DMS53 treated with DMSO at 0.1 percent for 48 hours (cell line): ENCODE measurements at regions not wholly inside any gene's neighbourhood (a gene's known extent, or its start where the extent isn't known, plus 50 kb on each side); places are given as distances from the start of the nearest gene placed in this dataset.
"Not testable (repeated sequence)": the region's sequence is repeated elsewhere in the genome, so short reads cannot be mapped to it uniquely, and the experiment has no call there.

ENCODE experiments used
- DNase-seq: peaks from one replicate; lab custom pipeline; 2025; ENCODE audit not compliant: unreplicated experiment; lab: John Stamatoyannopoulos, UW

DNA sequence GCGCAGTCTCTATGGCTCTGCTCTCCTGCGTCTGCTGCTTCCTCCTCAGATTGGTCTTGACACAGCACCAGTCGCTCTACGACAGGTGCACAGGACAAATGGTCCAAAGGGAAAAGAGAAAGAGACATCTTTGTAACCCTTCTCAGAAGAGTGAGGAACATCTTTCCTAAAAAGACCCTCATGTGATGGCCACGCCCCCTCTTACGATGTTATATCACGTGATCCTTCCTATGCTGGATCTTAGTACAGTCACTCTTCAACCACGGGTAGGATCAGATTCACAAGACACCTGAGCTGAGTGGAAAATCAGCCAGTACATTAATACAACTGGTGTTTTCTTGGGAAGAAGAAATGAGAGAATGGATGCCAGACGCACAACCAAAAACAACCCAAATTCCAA, 262.2 kb upstream of the CELF2 start:
- DNase-seq = no peak

DNA sequence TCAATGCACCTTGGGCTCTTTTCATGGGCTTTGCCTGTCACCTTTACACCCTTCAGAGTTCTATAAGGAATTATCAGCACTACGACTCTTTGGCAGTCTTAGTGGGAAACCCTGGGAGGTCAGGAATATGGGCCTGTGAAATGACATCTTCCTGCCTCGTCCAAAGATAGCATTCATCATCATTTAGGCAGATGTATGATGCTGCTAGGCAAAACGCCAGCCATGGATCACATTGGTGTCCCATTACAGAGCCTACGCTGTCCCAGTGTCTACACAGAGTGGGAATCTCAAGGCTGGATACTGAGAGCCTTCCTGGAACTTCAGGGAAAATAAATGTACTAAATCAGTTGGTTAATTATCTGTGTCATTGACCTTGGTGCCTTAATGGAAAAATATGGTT, 259.4 kb upstream of the CELF2 start:
- DNase-seq = no peak

DNA sequence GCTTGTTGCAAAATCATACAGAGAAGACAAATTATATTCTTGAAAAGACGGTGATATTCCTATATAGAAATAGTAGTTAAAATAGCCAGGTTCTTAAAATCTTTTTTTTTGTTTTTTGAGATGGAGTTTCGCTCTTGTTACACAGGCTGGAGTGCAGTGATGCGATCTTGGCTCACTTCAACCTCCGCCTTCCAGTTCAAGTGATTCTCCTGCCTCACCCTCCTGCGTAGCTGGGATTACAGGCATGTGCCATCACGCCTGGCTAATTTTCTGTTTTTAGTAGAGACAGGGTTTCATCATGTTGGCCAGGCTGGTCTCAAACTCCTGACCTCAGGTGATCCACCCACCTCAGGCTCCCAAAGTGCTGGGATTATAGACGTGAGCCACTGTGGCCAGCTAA, 257.9 kb upstream of the CELF2 start:
- DNase-seq = not testable (repeated sequence)

- no peak for DNase-seq
Observed at GRCh38 chr10:10765017-10765416, 252.7 kb upstream of the CELF2 start.

GRCh38 chr10:10772411-10772810, 245.3 kb upstream of the CELF2 start:
- DNase-seq = no peak

DNA sequence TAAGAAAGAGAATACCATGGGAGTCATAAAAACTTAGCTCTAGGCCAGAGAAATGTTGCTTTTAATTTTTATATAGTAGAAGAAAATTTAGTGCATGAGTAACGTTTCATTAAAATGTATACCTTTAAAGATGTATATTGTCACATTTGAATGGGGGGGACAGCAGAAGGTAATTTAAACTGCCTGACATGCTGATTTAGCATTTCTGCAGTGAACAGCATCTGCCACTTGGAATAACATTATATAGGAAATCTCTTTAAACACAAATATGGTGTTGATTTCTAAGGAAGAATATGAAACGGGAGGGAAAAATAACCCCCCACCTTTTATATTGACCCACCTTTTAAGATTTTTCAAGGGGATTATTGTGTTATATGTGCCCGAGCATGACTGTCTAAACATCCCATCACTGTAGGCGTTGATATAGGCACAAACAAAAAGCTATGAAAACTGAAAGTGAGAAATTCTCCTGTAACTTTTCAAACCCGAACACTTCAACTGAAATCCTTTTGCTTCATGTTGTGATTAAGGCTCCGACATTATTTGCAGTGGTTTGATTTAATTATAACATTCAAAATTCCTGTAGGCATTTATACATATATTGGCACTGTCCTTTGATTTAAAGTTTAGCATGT, 244.7 kb upstream of the CELF2 start:
- no peak for DNase-seq

- DNase-seq = no peak
Observed at GRCh38 chr10:10774416-10774815, 243.3 kb upstream of the CELF2 start.

GRCh38 chr10:10776363-10776762, 241.3 kb upstream of the CELF2 start:
- DNase-seq = no peak

- no peak for DNase-seq
Observed at GRCh38 chr10:10777279-10777678, 240.4 kb upstream of the CELF2 start.

DNA sequence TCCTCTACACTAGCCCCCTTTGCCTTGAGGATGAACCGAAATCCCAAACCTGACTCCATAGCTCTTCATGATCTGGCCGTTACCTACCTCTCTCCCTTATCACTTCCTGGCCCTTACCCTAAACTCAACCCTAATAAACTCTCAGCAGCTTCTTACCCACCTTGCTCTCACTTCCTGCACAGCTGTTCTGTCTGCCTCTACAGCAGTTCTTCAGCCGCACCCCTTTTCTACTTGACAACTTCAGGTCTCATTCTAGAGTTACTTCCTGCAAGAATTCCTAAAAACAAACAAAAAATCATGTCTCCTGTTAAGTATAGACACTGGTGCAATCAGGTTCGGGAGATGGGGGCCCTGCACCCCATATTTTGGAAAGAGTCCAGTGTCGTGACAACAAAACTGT, 239.9 kb upstream of the CELF2 start:
- no peak for DNase-seq

DNA sequence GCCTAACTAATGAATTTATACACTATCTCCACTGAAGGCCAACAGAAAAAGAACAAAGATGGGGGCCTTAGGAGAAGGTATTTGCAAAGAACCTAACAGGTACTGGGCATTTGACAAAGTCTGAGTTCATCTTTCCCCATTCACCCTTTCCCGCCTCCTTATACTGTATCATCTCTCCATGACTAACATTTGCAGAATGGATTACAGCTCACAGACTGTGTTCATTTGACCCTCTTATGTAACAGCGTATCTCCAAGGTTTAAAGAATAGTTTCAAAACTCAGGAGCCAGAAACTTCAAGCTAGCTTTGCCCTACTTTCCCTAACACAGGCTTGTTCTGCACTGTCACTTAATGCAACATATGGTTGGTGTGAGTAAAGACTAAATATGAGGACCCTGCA, 238.7 kb upstream of the CELF2 start:
- no peak for DNase-seq

DNA sequence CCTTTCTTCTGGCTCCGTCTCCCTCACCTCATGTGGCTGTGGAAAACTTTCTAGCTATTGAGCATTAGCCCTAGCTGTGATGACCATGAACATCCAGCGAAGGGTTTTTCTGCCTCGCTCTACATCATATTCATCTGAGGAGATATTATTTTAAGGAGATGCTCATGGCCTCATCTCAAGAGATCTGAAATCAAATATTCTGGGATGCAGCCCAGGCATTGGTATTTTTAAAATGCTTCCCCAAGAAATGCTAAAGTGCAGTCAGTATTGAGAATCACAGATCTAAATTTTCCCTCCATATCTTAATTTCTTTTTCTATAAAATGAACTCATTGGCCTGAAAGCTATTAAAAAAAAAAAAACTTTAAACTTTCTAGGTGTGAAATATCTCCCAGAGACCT, 238.2 kb upstream of the CELF2 start:
- no peak for DNase-seq

DNA sequence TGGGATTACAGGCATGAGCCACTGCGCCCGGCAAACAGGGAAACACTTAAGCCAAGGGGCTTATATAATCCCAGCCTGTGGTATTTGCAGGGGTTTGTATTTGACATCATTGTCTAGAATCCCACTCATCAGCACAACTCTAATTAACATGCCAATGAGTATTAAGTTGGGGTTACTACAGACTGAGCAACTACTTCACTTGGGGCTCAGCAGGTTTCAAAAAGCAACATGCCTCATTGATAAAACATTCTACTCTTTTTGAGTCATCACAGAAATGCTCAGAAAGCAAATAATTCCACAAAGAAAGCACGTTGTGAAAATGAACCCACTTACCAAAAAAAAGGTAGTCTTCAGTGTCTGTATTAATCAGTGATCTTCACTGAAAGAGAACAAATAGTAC, 236.9 kb upstream of the CELF2 start:
- DNase-seq = no peak

GRCh38 chr10:10782603-10783002, 235.1 kb upstream of the CELF2 start:
- DNase-seq = no peak

- no peak for DNase-seq
Observed at GRCh38 chr10:10785627-10786026, 232.0 kb upstream of the CELF2 start.

DNA sequence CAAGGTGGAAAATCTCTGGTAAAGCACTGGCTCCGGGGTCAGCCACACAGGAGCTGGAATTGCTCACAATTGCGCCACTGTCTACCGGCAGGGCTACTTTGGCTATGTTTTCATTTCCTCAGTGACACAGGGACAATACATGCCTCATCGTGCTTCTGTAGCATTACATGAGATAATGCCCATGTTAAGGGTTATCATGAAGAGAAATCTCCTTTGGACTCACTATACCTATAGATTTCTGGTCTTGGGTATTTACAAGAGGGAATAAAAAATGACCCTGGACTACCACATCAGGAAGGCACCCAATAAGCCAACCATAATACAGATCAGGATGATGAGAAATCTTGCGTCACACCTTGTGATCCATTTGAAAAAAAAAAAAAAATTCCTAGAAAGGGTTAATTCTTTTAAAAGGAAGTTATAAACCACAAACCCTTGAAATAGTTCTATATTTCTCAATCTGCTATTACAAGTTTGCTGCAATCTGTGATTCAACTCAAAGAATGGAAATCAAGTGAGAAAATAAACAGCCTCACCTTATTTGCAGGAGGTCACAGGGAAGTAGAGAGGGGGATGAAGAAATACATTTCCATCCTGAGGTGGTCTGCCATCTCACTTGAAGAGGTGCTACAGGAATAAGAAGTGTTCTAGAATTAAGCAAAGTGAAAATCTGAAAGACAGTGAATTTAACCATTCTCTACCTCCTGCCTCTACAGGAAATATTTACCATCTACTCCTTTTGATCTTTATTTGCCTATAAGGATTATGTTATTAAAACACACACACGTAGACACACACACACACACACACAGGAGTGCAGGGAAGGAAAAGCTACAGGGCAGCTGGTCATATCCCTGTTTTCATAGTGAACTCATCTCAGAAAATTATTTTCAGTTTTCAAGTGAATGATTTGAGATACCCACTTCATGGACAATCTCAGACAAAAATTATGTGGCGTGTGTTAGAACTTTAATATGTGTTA, 231.3 kb upstream of the CELF2 start:
- no peak for DNase-seq

DNA sequence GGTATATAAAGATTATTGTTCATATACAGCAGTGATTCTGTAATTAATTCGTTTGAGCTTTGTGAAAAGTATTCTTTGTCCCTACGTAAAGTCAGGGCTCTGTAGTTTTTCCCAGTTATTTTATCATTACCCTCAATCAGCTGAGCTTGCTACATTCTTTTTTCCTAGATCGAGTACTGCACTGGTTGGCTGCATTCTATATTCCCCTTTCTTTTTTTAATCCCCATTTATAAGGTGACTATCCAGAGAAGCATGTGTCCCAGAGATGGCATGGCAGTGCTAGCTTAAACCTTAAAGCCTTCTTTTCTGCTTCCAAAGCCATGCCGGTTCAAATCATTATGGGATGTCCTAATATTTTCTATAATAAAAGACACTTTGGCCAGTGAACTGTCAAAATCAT, 230.1 kb upstream of the CELF2 start:
- DNase-seq = no peak

GRCh38 chr10:10788761-10789160, 228.9 kb upstream of the CELF2 start:
- no peak for DNase-seq

- DNase-seq = no peak
Observed at GRCh38 chr10:10791869-10792268, 225.8 kb upstream of the CELF2 start.

DNA sequence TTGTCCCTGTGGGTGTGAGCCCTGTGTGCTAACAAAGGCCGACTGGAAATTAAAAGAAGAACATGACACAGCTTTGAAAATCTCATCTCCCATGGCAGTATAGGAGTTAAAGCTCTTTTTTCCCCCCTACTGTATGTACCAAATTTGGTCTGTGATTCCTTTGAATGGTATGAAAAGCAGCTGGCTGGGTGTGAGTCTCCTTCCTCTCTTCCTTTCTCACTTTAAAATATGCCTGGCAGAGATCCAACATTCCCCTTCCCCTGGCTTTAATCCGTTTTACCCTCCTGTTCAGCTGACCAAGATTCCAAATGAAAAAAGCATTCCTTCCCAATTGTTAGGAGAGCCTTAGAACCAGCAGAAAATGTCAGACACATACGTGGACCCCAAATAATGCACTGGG, 225.0 kb upstream of the CELF2 start:
- no peak for DNase-seq

DNA sequence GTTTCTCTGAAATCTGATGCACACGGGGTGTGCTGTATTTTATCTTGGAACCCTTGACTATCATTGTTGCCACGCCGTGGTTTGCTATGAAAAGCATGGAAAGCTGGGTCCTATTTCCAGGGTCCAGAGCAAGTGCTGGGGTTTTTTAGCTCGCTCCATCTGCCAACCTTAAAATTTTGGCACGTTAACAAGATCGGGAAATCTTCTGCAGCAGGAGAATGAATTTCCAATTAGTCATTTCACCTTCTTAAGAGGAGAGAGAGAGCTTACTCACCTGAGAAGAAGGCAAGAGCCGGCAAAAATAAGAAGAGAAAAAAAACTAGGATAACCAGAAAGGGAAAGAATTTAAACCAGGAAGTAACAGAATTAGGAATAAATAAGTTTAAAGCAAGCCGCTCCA, 223.6 kb upstream of the CELF2 start:
- no peak for DNase-seq

- DNase-seq = no peak
Observed at GRCh38 chr10:10794791-10795191, 222.9 kb upstream of the CELF2 start.
